ENCODE measurements at regions not wholly inside any gene's neighbourhood (a gene's known extent, or its start where the extent isn't known, plus 50 kb on each side); places are given as distances from the start of the nearest gene placed in this dataset.
A peak's percentile ranks its signal among the peaks of the same experiment; 100 is the strongest.

GRCh38 chr1:114342376-114342775 lies 168.6 kb downstream of the TRIM33 start:
- no peak for DNase-seq (ENCODE audit: low read depth)

- DNase-seq (ENCODE audit: low read depth) = no peak
These were observed 169.1 kb downstream of the TRIM33 start for GRCh38 chr1:114341856-114342255.

GRCh38 chr1:114341299-114341698 lies 169.7 kb downstream of the TRIM33 start:
- no peak for DNase-seq (ENCODE audit: low read depth)

- no peak for DNase-seq (ENCODE audit: low read depth)
These were observed 170.1 kb downstream of the TRIM33 start for GRCh38 chr1:114340892-114341291.

GRCh38 chr1:114339379-114339778 lies 171.6 kb downstream of the TRIM33 start:
- DNase-seq (ENCODE audit: low read depth) = no peak

GRCh38 chr1:114338191-114338890 lies 172.7 kb downstream of the TRIM33 start:
- no peak for DNase-seq (ENCODE audit: low read depth)

GRCh38 chr1:114337417-114337816 lies 173.6 kb downstream of the TRIM33 start:
- DNase-seq (ENCODE audit: low read depth) = no peak

- DNase-seq (ENCODE audit: low read depth) = no peak
These were observed 174.6 kb downstream of the TRIM33 start for GRCh38 chr1:114336360-114336759.

GRCh38 chr1:114335273-114335672 lies 175.7 kb downstream of the TRIM33 start:
- no peak for DNase-seq (ENCODE audit: low read depth)

- DNase-seq (ENCODE audit: low read depth) = no peak
These were observed 176.7 kb downstream of the TRIM33 start for GRCh38 chr1:114334297-114334696.

- DNase-seq (ENCODE audit: low read depth) = no peak
These were observed 177.3 kb downstream of the TRIM33 start for GRCh38 chr1:114333690-114334089.

- DNase-seq (ENCODE audit: low read depth) = no peak
These were observed 178.3 kb upstream of the SYT6 start for GRCh38 chr1:114331936-114332335.

GRCh38 chr1:114330451-114330983 lies 176.8 kb upstream of the SYT6 start:
- no peak for DNase-seq (ENCODE audit: low read depth)

GRCh38 chr1:114328361-114328904 lies 174.8 kb upstream of the SYT6 start:
- no peak for DNase-seq (ENCODE audit: low read depth)

- no peak for DNase-seq (ENCODE audit: low read depth)
These were observed 170.9 kb upstream of the SYT6 start for GRCh38 chr1:114324662-114324965.

- no peak for DNase-seq (ENCODE audit: low read depth)
These were observed 170.4 kb upstream of the SYT6 start for GRCh38 chr1:114323959-114324661.

GRCh38 chr1:114322734-114323133 lies 169.1 kb upstream of the SYT6 start:
- DNase-seq (ENCODE audit: low read depth) = no peak

- DNase-seq (ENCODE audit: low read depth) = no peak
These were observed 168.5 kb upstream of the SYT6 start for GRCh38 chr1:114322207-114322606.

- peak; percentile 40 for DNase-seq (ENCODE audit: low read depth)
These were observed 166.9 kb upstream of the SYT6 start for GRCh38 chr1:114320586-114320985.

GRCh38 chr1:114319418-114319817 lies 165.7 kb upstream of the SYT6 start:
- no peak for DNase-seq (ENCODE audit: low read depth)

- DNase-seq (ENCODE audit: low read depth) = no peak
These were observed 165.3 kb upstream of the SYT6 start for GRCh38 chr1:114318961-114319360.

- DNase-seq (ENCODE audit: low read depth) = no peak
These were observed 162.5 kb upstream of the SYT6 start for GRCh38 chr1:114316204-114316603.

GRCh38 chr1:114315631-114316030 lies 162.0 kb upstream of the SYT6 start:
- peak; percentile 73 for DNase-seq (ENCODE audit: low read depth)

All from fibroblast of gingiva (primary cell).